GM11168 (cell line): ENCODE measurements at regions not wholly inside any gene's neighbourhood (a gene's known extent, or its start where the extent isn't known, plus 50 kb on each side); places are given as distances from the start of the nearest gene placed in this dataset.
"Not testable (repeated sequence)": the region's sequence is repeated elsewhere in the genome, so short reads cannot be mapped to it uniquely, and the experiment has no call there.

ENCODE experiments used
- in situ Hi-C: fragments of 300-500 bp; cut with MboI; formaldehyde crosslinking; loops from one replicate; pipeline ENCODE4 v1.12.0; 2022; ENCODE audit warnings: low sequenced_read_pairs; ENCODE audit not compliant: unreplicated experiment

DNA sequence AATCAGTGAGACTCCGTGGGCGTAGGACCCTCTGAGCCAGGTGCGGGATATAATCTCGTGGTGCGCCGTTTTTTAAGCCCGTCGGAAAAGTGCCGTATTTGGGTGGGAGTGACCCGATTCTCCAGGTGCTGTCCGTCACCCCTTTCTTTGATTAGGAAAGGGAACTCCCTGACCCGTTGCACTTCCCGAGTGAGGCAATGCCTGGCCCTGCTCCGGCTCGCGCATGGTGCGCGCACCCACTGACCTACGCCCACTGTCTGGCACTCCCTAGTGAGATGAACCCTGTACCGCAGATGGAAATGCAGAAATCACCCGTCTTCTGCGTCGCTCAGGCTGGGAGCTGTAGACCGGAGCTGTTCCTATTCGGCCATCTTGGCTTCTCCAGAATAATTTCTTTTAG is 612.3 kb downstream of the RAPGEF2 start:
- in situ Hi-C loops = not testable (repeated sequence)

GRCh38 chr4:159719531-159719930 is 616.7 kb downstream of the RAPGEF2 start:
- in situ Hi-C loops = no loop called here

DNA sequence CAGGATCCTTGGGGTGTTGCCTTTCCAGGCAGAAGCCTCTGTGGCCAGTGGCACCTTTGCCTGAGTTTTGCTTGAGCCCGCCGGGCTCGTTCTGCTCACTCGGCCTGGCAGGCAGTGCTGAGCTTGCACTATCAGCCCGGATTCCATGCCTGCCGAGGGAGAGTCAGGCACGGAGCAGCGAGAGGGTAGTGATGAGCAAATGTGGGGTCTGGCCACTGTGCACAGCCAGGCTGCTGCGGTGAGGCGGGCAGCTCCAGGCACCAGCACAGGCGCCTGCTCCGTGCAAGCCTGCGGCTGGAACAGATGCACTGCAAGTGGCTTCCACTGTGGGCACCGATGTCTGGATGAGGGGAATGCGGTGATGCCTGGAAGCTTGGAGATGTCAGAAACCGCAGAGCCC is 619.2 kb downstream of the RAPGEF2 start:
- in situ Hi-C loops = no loop called here

DNA sequence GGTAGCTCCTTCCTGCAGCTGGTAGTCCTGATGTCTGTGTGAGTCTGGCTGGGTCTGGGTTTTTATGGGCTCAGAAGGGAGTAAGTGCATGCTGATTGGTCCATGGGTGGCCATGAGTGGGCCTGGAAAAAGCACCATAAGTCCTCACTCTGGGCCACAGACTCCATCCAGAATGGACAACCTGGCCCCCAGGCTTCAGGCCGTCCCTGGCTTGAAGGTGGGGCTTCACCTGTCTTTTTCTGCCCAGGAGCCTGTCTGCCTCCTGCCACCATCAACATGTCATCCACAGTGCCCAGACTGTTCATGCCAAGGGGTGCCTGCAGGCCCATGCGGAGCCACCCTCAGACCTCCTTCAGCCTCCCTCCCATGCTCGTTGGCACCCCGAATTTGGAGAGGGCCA is 620.0 kb downstream of the RAPGEF2 start:
- in situ Hi-C loops = no loop called here

- in situ Hi-C loops = no loop called here
Measured at GRCh38 chr4:159723341-159724048, 620.6 kb downstream of the RAPGEF2 start.

DNA sequence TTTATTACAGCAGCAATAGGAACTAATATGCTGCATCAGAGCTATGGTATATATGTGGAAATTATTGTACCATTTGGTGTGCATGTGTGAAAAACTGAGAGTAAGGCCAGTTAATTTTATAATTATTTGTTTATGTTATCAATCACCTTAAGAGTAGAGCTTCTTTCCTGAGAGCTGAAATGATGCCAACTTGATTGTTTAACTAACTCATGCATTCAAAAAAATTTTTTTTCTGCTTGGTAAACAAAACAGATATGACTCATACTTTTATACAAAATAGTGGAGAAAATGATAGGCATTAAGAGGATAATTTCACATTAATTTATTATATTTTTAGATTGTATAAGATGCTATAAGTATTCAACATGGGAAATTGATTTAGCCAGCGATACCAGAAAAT is 622.7 kb downstream of the RAPGEF2 start:
- in situ Hi-C loops = no loop called here

DNA sequence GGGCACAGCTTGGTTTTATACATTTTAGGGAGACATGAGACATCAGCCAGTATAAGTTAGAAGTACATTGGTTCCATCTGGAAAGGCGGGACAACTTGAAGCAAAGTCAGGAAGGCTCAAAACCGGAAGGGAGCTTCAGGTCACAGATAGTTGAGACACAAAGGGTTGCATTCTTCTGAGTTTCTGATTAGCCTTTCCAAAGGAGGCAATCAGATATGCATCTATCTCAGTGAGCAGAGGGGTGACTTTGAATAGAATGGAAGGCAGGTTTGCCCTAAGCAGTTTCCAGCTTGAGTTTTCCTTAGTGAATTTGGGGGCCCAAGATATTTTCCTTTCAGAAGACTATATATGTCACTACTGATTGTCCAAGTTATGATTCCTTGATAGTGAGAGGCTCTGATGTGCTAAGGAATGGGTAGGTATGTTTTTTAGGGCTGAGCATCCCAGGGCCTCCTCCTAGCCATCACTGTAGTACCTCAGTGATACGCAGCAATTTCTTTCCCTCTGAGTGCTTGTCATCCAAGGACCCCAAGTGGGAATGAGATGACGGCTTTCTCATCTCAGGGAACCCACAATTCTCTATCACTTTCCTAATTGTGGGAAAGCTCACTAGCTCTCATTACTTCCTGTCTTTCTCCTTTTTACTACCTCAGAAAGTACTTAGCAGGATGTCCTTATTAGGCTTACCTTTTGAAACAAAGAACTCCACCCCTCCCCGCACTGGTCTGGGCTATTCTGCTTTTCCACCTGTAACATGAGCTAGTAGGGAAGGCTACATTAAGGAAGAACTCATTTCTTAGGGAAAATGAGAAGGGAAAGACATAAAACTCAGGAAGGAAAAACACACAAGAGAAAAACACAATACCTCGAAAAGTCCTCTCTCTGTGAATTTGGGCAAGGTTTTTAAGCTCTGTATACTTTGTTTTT is 632.7 kb downstream of the RAPGEF2 start:
- in situ Hi-C loops = no loop called here

DNA sequence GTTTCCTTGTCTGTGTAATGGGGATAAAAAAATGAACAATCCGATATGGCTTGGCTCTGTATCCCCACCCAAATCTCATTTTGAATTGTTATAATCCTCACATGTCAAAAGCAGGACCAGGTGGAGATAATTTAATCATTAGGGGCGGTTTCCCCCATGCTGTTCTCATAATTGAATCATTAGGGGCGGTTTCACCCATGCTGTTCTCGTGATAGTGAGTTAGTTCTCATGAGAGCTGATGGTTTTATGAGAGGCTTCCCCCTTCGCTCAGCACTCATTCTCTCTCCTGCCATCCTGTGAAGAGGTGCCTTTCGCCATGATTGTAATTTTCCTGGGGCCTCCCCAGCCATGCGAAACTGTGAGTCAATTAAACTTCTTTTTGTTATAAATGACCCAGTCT is 633.5 kb downstream of the RAPGEF2 start:
- in situ Hi-C loops = no loop called here

GRCh38 chr4:159743971-159744370 is 641.1 kb downstream of the RAPGEF2 start:
- in situ Hi-C loops = no loop called here

- in situ Hi-C loops = no loop called here
Measured at GRCh38 chr4:159747983-159748382, 645.1 kb downstream of the RAPGEF2 start.

DNA sequence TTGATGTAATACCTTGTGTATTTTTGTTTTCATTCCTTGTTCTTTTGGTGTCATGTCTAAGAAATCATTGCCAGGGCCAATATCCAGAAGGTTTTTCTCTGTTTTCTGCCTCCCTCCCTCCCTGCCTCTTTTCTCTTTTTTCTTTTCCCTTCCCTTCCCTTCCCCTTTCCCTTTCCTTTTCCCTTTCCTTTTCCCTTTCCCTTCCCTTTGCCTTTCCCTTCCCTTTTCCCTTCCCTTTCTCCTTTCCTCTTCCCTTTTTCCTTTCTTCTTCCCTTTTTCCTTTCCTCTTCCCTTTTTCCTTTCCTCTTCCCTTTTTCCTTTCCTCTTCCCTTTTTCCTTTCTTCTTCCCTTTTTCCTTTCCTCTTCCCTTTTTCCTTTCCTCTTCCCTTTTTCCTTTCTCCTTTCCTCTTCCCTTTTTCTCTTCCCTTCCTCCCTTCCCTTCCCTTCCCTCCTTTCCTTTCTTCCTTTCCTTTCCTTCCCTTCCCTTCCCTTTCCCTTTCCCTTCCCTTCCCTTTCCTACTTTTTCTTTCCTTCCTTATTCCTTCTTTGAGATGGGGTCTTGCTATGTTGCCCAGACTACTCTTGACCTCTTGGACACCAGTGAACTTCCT is 646.1 kb downstream of the RAPGEF2 start:
- in situ Hi-C loops = no loop called here

- in situ Hi-C loops = no loop called here
Measured at GRCh38 chr4:159757499-159757898, 654.6 kb downstream of the RAPGEF2 start.

- in situ Hi-C loops = no loop called here
Measured at GRCh38 chr4:159758061-159758460, 655.2 kb downstream of the RAPGEF2 start.

DNA sequence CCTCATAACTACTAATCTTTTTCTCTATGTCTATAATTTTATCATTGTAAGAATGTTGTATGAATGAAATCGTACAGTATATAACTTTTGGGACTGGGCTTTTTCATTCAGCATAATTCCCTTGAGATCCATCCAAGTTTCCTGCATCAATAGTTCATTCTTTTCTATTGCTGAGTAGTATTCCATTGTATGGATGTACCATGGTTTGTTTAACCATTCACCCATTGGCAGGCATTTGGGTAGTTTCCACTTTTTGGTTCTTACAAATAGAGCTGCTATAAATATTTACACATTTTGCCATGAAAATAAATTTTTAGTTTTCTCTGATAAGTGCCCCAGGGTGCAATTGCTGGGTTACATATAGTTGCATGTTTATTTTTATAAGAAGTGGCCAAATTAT is 659.8 kb downstream of the RAPGEF2 start:
- in situ Hi-C loops = no loop called here

DNA sequence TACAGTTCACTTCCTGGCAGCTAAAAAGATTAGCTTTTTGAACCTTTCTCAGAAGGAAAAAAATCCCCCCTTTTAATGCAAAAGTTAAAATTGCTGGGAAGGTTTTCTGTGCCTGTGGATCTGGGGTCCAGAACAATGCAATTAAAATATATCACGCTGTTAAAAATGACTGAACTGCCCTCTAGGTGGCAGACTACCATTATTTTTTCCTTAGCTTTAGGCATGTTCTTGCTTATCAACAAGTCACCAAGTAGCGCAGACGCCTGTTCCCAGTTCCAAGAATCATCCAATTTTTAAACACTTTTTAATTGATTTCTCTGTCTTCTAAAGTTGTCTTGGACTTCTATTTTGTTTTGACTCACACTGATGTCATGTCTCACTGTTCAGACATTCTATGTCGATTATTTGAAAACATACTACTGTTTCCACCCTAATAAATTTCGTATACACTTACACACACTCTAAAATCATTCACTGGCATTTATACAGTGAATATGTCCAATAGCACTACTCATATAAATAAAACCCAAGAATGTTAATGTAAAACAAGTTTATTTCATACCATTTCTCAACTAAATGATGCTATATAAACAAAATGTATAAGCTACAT is 661.6 kb downstream of the RAPGEF2 start:
- in situ Hi-C loops = no loop called here

DNA sequence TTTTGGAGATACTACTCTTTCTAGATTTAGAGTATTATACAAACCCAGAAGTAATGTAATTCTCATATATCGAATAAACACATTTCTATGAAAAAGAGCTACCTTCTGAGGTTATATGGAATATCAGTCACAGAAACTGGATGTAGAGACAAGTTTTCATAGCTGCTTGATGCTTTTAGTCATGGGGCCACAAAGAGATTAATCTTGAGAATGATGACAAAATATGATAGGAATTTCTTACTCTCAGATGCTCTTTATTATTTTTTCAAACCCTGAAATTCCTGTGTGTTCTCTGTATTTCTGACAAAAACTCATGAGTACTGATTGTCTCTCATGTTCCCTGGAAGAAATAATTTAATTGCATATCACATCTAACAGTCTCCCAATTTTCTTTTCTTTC is 662.5 kb downstream of the RAPGEF2 start:
- in situ Hi-C loops = no loop called here

- in situ Hi-C loops = no loop called here
Measured at GRCh38 chr4:159766241-159766640, 663.4 kb downstream of the RAPGEF2 start.

DNA sequence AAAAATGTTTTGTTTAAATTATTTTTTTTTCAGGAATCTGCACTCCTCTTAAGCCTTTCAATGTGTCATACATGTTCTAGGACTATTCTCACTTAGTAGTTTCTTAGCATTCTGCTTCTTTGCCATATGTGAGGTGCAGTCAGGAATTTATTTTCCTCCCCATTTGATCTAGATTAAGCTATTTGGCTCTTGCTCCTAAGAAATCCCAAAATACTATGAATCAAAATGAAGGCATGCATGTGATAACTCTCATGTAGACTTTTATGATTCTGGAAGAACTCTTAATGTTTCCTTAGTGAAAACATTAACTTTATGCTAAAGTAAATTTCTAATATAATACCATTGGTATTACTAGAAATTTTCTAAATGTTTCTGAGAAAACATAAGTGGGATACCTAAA is 664.5 kb downstream of the RAPGEF2 start:
- in situ Hi-C loops = no loop called here

- in situ Hi-C loops = no loop called here
Measured at GRCh38 chr4:159768016-159768415, 665.1 kb downstream of the RAPGEF2 start.

GRCh38 chr4:159770401-159770800 is 667.5 kb downstream of the RAPGEF2 start:
- in situ Hi-C loops = no loop called here

GRCh38 chr4:159770969-159771368 is 668.1 kb downstream of the RAPGEF2 start:
- in situ Hi-C loops = no loop called here
